ENCODE measurements at regions not wholly inside any gene's neighbourhood (a gene's known extent, or its start where the extent isn't known, plus 50 kb on each side); places are given as distances from the start of the nearest gene placed in this dataset.

DNA sequence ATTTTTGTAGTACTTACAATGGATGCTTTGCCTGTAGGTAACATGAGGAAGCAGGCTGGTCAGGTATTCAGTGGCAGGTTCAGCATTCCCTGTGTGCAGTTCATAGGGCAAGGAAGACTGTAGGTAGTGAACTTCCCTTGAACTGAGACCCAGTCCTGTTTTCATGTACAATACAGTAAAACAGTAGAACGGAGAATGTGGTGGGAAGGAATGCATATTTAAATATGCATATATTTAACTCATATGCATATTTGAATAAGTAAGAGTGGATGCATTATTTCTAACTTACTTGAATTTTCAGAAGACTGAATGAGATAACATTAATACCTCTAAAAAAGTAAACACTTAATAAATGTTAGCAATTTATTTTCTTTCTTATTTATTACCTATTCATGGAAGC is 147.6 kb upstream of the FLRT2 start:
- no peaks in the 10 kb centered on the region for H3K36me3 ChIP-seq
- TF ChIP-seq CTCF (IDR thresholded peaks at IDR 0.05), result no peak
- 87 to 93% methylated on average over 1 of the region's 1 CpG for WGBS, 2 donors
- intact Hi-C loops (cut with DNase I), result no loop called here
- no peak for ATAC-seq
- H3K27me3 ChIP-seq, result no peaks in the 10 kb centered on the region
- H3K4me3 ChIP-seq, result no peak overlapping the region
- no peak for DNase-seq
- no peaks in the 10 kb centered on the region for H3K4me1 ChIP-seq
- no peak overlapping the region for H3K27ac ChIP-seq
- no peak for FAIRE-seq
- H3K9me3 ChIP-seq, result no peaks in the 10 kb centered on the region

- Histone ChIP-seq H3K4me1 (no peaks in the 10 kb centered on the region), H3K27me3 (no peaks in the 10 kb centered on the region), H3K4me3 (no peak overlapping the region), H3K36me3 (no peaks in the 10 kb centered on the region), H3K9me3 (no peaks in the 10 kb centered on the region), H3K27ac (no peak overlapping the region)
- WGBS, 2 donors, result 70 to 81% methylated on average over 3 of the region's 3 CpGs
- intact Hi-C loops (cut with DNase I), result no loop called here
- DNase-seq (no peak), FAIRE-seq (no peak), ATAC-seq (no peak)
- TF ChIP-seq CTCF (IDR thresholded peaks at IDR 0.05), result no peak
Measured at GRCh38 chr14:85387181-85387580, 142.8 kb upstream of the FLRT2 start.

- ATAC-seq, result no peak
- H3K36me3 ChIP-seq, result no peaks in the 10 kb centered on the region
- H3K4me1 ChIP-seq, result no peaks in the 10 kb centered on the region
- TF ChIP-seq CTCF (IDR thresholded peaks at IDR 0.05), result no peak
- H3K4me3 ChIP-seq, result no peak overlapping the region
- no peaks in the 10 kb centered on the region for H3K9me3 ChIP-seq
- no peak overlapping the region for H3K27ac ChIP-seq
- DNase-seq, result no peak
- intact Hi-C loops (cut with DNase I), result no loop called here
- WGBS, 2 donors, result 87 to 95% methylated on average over 5 of the region's 5 CpGs
- no peak for FAIRE-seq
- H3K27me3 ChIP-seq, result no peaks in the 10 kb centered on the region
Measured at GRCh38 chr14:85390236-85390635, 139.7 kb upstream of the FLRT2 start.

DNA sequence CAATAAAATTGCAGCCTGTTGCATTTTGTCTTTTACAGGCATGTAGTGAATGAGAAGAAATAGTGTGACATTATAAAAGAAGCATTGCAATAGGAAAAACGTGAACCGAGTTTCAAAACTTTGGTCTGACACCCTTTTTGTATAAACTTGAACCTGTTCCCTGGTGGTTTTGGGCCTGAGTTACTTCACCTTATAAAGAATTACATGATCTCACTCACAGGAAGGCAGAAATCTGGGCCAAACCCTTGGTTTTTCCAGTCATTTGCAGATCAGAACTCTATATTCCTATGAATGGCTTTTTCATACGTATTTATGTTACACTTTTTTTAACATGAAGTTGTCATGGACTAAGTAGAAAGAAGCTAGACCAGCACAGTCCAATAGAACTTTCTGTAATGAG is 138.5 kb upstream of the FLRT2 start:
- WGBS, 2 donors, result 90 to 93% methylated on average over 3 of the region's 3 CpGs
- no peak for FAIRE-seq
- Histone ChIP-seq H3K36me3 (no peaks in the 10 kb centered on the region), H3K4me1 (no peaks in the 10 kb centered on the region), H3K4me3 (no peak overlapping the region), H3K27ac (no peak overlapping the region), H3K9me3 (no peaks in the 10 kb centered on the region), H3K27me3 (no peaks in the 10 kb centered on the region)
- ATAC-seq, result no peak
- intact Hi-C loops (cut with DNase I), result no loop called here
- DNase-seq, result no peak
- TF ChIP-seq CTCF (IDR thresholded peaks at IDR 0.05), result no peak

DNA sequence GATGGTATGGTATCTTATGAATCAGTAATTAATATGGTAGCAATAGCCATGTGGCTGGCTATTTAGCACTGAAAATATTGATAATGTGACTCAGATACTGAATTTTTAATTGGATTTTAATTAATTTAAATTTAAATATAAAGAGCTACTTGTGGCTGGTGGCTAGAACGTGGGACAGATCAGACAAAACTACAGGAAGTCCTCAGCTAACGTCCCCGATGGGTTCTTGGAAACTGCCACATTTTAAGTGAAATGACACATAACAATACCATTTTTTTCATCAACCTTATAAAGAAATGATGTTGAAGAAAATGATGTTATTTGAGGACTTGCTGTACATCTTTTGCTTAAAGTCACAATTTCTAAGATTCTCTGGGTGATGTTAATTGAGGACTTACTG is 138.1 kb upstream of the FLRT2 start:
- 73 to 91% methylated on average over 3 of the region's 3 CpGs for WGBS, 2 donors
- FAIRE-seq (no peak), ATAC-seq (no peak), DNase-seq (no peak)
- Histone ChIP-seq H3K4me1 (no peaks in the 10 kb centered on the region), H3K27ac (no peak overlapping the region), H3K27me3 (no peaks in the 10 kb centered on the region), H3K36me3 (no peaks in the 10 kb centered on the region), H3K4me3 (no peak overlapping the region), H3K9me3 (no peaks in the 10 kb centered on the region)
- TF ChIP-seq CTCF (IDR thresholded peaks at IDR 0.05), result no peak
- intact Hi-C loops (cut with DNase I), result no loop called here
